EH (cell line): ENCODE measurements at regions not wholly inside any gene's neighbourhood (a gene's known extent, or its start where the extent isn't known, plus 50 kb on each side); places are given as distances from the start of the nearest gene placed in this dataset.

Source experiments
- DNase-seq: peaks from one replicate; pipeline ENCODE4 v3.0.0-alpha.2; 2015; ENCODE audit warnings: low read depth

GRCh38 chr6:25224242-25224641 lies 54.9 kb upstream of the CARMIL1 start:
- DNase-seq = no peak

DNA sequence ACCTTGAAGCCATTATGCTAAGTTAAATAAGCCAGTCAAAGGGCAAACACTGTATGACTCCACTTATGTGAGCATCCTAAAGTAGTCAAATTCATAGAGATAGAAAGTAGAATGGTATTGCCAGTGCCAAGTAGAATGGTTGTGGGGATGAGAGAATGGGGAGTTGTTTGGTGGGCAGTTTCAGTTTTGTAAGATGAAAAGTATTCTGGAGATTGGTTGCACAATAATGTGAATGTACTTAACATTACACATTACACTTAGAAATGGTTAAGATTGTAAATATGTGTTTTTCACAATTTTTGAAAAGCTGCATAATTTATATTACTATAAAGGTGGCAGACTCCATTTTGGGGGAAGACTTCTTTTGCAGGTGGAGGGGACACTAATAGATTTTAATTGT lies 51.3 kb upstream of the CARMIL1 start:
- DNase-seq = no peak
